ENCODE measurements at regions not wholly inside any gene's neighbourhood (a gene's known extent, or its start where the extent isn't known, plus 50 kb on each side); places are given as distances from the start of the nearest gene placed in this dataset.
A peak's percentile ranks its signal among the peaks of the same experiment; 100 is the strongest.
"Not testable (repeated sequence)": the region's sequence is repeated elsewhere in the genome, so short reads cannot be mapped to it uniquely, and the experiment has no call there.

- peak in 1 of 4 donors; percentile 19 for DNase-seq
- intact Hi-C loops (cut with DNase I): no loop called here
Observed at GRCh38 chr4:141331534-141332358, 111.1 kb downstream of the ZNF330 start.

GRCh38 chr4:141332359-141333181 lies 111.9 kb downstream of the ZNF330 start:
- intact Hi-C loops (cut with DNase I); H3K9me3 ChIP-seq; H3K36me3 ChIP-seq (replicated peaks in 1 of 2; ENCODE audit: insufficient read depth in 1 of 2, low read depth in 2 of 2); H3K27me3 ChIP-seq: not testable (repeated sequence)
- Histone ChIP-seq H3K4me1 (peaks cover 47% of the 10 kb centered on the region), H3K4me3 (peak overlapping the region; percentile 10 to 52), H3K27ac (peak overlapping the region; percentile 62 to 97 (median 84))
- peak; percentile 94 to 99 (median 99) for TF ChIP-seq POLR2A (IDR thresholded peaks at IDR 0.05)
- ATAC-seq (peak; percentile 74), DNase-seq (peak; percentile 88 to 93 (median 90))
- WGBS, 2 donors: 40 to 47% methylated on average over 16 to 33 of the region's 33 CpGs

More at GRCh38 chr4:141331534-141332358, 111.1 kb downstream of the ZNF330 start:
- H3K9me3 ChIP-seq: no peaks in the 10 kb centered on the region
- peak overlapping the region; percentile 36 to 97 (median 80) for H3K27ac ChIP-seq
- H3K4me1 ChIP-seq: peaks cover 51% of the 10 kb centered on the region
- WGBS, 2 donors: 51 to 53% methylated on average over 14 of the region's 14 CpGs
- peak overlapping the region; percentile 10 to 16 for H3K4me3 ChIP-seq
- no peaks in the 10 kb centered on the region for H3K36me3 ChIP-seq (replicated peaks in 1 of 2; ENCODE audit: insufficient read depth in 1 of 2, low read depth in 2 of 2)
- TF ChIP-seq CTCF (IDR thresholded peaks at IDR 0.05) (no peak), POLR2A (IDR thresholded peaks at IDR 0.05) (no peak)
- no peaks in the 10 kb centered on the region for H3K27me3 ChIP-seq
- peak; percentile 39 for ATAC-seq

GRCh38 chr4:141333456-141334230 lies 112.9 kb downstream of the ZNF330 start:
- Histone ChIP-seq H3K27ac (peak overlapping the region; percentile 60 to 97 (median 84)), H3K4me1 (peaks cover 36% of the 10 kb centered on the region)
- H3K27me3 ChIP-seq; H3K36me3 ChIP-seq (replicated peaks in 1 of 2; ENCODE audit: insufficient read depth in 1 of 2, low read depth in 2 of 2); H3K4me3 ChIP-seq; intact Hi-C loops (cut with DNase I); H3K9me3 ChIP-seq: not testable (repeated sequence)
- peak; percentile 57 to 78 (median 69) for DNase-seq
- WGBS, 2 donors: 18 to 20% methylated on average over 13 to 24 of the region's 24 CpGs
- peak; percentile 75 for ATAC-seq

- no peaks in the 10 kb centered on the region for H3K36me3 ChIP-seq (replicated peaks in 1 of 2; ENCODE audit: insufficient read depth in 1 of 2, low read depth in 2 of 2)
- DNase-seq (no peak), ATAC-seq (no peak)
- peak overlapping the region in 1 of 4 donors; percentile 0 for H3K27ac ChIP-seq
- H3K9me3 ChIP-seq: no peaks in the 10 kb centered on the region
- H3K4me3 ChIP-seq: no peak overlapping the region
- WGBS, 2 donors: 48 to 59% methylated on average over 1 of the region's 1 CpG
- TF ChIP-seq CTCF (IDR thresholded peaks at IDR 0.05): no peak
- no peak for TF ChIP-seq POLR2A (IDR thresholded peaks at IDR 0.05)
- intact Hi-C loops (cut with DNase I): no loop called here
- H3K4me1 ChIP-seq: peaks cover 25% of the 10 kb centered on the region
- no peaks in the 10 kb centered on the region for H3K27me3 ChIP-seq
Observed at GRCh38 chr4:141335166-141335565, 114.5 kb downstream of the ZNF330 start.

- intact Hi-C loops (cut with DNase I): no loop called here
- DNase-seq (no peak), ATAC-seq (no peak)
- Histone ChIP-seq H3K27ac (no peak overlapping the region), H3K27me3 (no peaks in the 10 kb centered on the region), H3K4me1 (peaks cover 20% of the 10 kb centered on the region), H3K9me3 (no peaks in the 10 kb centered on the region), H3K4me3 (no peak overlapping the region), H3K36me3 (replicated peaks in 1 of 2; ENCODE audit: insufficient read depth in 1 of 2, low read depth in 2 of 2) (no peaks in the 10 kb centered on the region)
- TF ChIP-seq CTCF (IDR thresholded peaks at IDR 0.05) (no peak), POLR2A (IDR thresholded peaks at IDR 0.05) (no peak)
- 90 to 96% methylated on average over 1 of the region's 1 CpG for WGBS, 2 donors
Observed at GRCh38 chr4:141338238-141338637, 117.5 kb downstream of the ZNF330 start.

All from body of pancreas (tissue), 4 donors.